Subcutaneous abdominal adipose tissue (tissue), 5 donors: ENCODE measurements at regions not wholly inside any gene's neighbourhood (a gene's known extent, or its start where the extent isn't known, plus 50 kb on each side); places are given as distances from the start of the nearest gene placed in this dataset.
"Not testable (repeated sequence)": the region's sequence is repeated elsewhere in the genome, so short reads cannot be mapped to it uniquely, and the experiment has no call there.

ENCODE experiments used
- H3K27ac ChIP-seq: one replicate; pipeline ENCODE4 v1.7.0; 2013; ENCODE audit warnings: low read depth, mild to moderate bottlenecking, inconsistent platforms, low read length, moderate library complexity
- H3K27me3 ChIP-seq, 5 donors: one replicate each; pipeline ENCODE4 v1.7.0; 2013; ENCODE audit warnings: low read length in 5 of 5, inconsistent platforms in 1 of 5; ENCODE audit not compliant: control insufficient read depth in 5 of 5, insufficient read depth in 4 of 5
- H3K36me3 ChIP-seq, 5 donors: one replicate each; pipeline ENCODE4 v1.7.0; 2013; ENCODE audit warnings: low read length in 5 of 5; ENCODE audit not compliant: control insufficient read depth in 5 of 5, insufficient read depth in 5 of 5
- H3K4me1 ChIP-seq, 5 donors: one replicate each; pipeline ENCODE4 v1.7.0; 2013; ENCODE audit warnings: low read length in 5 of 5, mild to moderate bottlenecking in 3 of 5, moderate library complexity in 1 of 5; ENCODE audit not compliant: control insufficient read depth in 5 of 5, insufficient read depth in 5 of 5
- H3K4me3 ChIP-seq, 5 donors: one replicate each; pipeline ENCODE4 v1.7.0; 2013; ENCODE audit warnings: low read length in 5 of 5, low read depth in 1 of 5
- H3K9ac ChIP-seq, 5 donors: one replicate each; pipeline ENCODE4 v1.7.0; 2013; ENCODE audit warnings: low read length in 5 of 5, mild to moderate bottlenecking in 4 of 5, moderate library complexity in 3 of 5
- H3K9me3 ChIP-seq, 5 donors: one replicate each; pipeline ENCODE4 v1.7.0; 2013; ENCODE audit warnings: low read length in 5 of 5; ENCODE audit not compliant: control insufficient read depth in 5 of 5
- donor health status: healthy.
- donor health status: healthy.
- donor health status: healthy.
- donor health status: healthy.
- donor health status: healthy.

DNA sequence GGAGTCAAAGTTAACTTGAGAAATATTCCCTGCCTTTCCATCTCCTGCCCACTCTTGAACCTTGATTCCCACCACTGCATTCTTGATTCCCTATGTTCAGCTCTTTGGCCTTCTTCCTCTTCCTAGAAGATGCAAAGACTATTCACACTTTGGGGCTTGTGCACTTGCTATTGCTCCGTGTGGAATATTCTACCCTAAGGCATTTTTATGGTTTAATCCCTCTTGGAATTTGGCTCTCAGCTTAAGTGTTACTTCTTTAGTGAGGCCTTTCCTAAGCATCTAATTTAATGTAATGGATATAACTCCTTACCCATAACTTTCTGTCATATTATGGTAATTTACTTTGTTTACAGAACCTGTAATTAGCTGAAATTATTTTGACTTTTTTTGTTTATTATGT, 318.9 kb upstream of the COL8A1 start:
- no peak overlapping the region for H3K27ac ChIP-seq
- H3K4me3 ChIP-seq: no peak overlapping the region
- no peaks in the 10 kb centered on the region for H3K27me3 ChIP-seq
- H3K36me3 ChIP-seq: no peaks in the 10 kb centered on the region
- no peak overlapping the region for H3K9ac ChIP-seq
- no peaks in the 10 kb centered on the region for H3K4me1 ChIP-seq
- H3K9me3 ChIP-seq: no peaks in the 10 kb centered on the region

DNA sequence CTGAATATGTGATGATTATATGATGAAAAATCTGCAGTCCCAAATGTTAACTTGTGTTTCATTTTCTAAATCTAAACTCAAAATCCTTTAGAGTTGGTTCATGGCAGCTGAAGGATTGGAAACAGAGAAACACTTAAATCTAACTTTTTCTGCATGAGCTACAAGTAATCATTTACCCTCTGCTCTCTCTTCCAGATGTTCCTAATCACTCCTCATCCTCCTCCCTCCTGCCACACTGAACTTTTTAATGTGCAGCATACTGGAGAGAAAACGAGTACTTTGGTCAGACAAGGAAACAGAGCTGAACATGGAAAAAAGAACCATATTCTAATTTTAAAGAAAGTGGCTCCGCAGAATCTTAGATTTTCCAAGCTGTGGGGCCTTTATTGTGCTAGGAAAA, 321.2 kb upstream of the COL8A1 start:
- Histone ChIP-seq H3K36me3 (no peaks in the 10 kb centered on the region), H3K27me3 (no peaks in the 10 kb centered on the region), H3K4me1 (no peaks in the 10 kb centered on the region), H3K9me3 (no peaks in the 10 kb centered on the region), H3K27ac (no peak overlapping the region), H3K4me3 (no peak overlapping the region), H3K9ac (no peak overlapping the region)

GRCh38 chr3:99315896-99316295, 322.5 kb upstream of the COL8A1 start:
- Histone ChIP-seq H3K36me3 (no peaks in the 10 kb centered on the region), H3K27me3 (no peaks in the 10 kb centered on the region), H3K9ac (no peak overlapping the region), H3K4me3 (no peak overlapping the region), H3K27ac (no peak overlapping the region), H3K9me3 (peaks cover 0 to 3% (median 0%) of the 10 kb centered on the region in 5 donors), H3K4me1 (no peaks in the 10 kb centered on the region)

DNA sequence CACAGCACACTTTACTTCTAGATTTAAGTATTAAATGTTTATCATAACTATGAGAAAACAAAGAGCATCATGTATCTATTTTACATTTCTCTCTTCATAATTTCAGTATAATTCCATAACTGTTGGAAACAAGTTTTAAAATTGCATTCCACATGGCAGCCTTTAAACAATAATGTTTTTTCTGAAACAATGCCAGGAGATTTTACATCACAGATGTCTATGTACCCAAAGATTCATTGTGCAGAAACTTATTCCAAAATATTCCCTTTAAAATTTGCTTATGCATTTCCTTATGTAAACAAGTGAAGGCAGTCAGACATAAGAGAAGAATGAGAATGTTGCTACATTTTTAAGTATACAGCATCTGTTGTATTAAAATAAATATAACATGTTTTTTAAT, 324.9 kb upstream of the COL8A1 start:
- H3K9me3 ChIP-seq: peaks cover 0 to 15% (median 11%) of the 10 kb centered on the region in 5 donors
- H3K27ac ChIP-seq: no peak overlapping the region
- no peaks in the 10 kb centered on the region for H3K27me3 ChIP-seq
- H3K4me3 ChIP-seq: no peak overlapping the region
- no peaks in the 10 kb centered on the region for H3K4me1 ChIP-seq
- H3K36me3 ChIP-seq: no peaks in the 10 kb centered on the region
- H3K9ac ChIP-seq: no peak overlapping the region

DNA sequence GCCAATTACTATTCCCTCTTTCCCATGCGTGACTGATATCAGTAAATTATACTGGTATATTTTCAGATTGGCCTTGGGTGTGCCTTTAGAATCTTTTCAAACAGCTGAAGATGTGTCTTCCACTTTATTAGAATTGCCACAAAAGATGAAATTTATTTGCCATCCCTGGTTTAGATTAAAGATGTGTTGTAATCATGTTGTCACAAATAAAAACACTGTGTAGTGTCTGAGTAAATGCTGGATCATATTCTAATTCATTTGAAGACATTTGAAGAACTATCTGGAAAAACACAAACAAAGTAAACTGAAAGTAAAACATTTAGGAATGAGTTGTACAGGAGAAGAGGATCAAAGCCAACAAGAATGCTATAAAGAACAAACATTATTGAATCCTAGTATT, 339.7 kb upstream of the COL8A1 start:
- no peaks in the 10 kb centered on the region for H3K9me3 ChIP-seq
- no peaks in the 10 kb centered on the region for H3K27me3 ChIP-seq
- no peaks in the 10 kb centered on the region for H3K4me1 ChIP-seq
- no peak overlapping the region for H3K9ac ChIP-seq
- no peaks in the 10 kb centered on the region for H3K36me3 ChIP-seq
- no peak overlapping the region for H3K27ac ChIP-seq
- no peak overlapping the region for H3K4me3 ChIP-seq

GRCh38 chr3:99295836-99296235, 342.6 kb upstream of the COL8A1 start:
- H3K36me3 ChIP-seq: no peaks in the 10 kb centered on the region
- no peaks in the 10 kb centered on the region for H3K9me3 ChIP-seq
- no peaks in the 10 kb centered on the region for H3K27me3 ChIP-seq
- H3K4me3 ChIP-seq: no peak overlapping the region
- no peak overlapping the region for H3K9ac ChIP-seq
- H3K27ac ChIP-seq: no peak overlapping the region
- H3K4me1 ChIP-seq: no peaks in the 10 kb centered on the region

- not testable (repeated sequence) for H3K9ac ChIP-seq, H3K4me3 ChIP-seq, H3K27ac ChIP-seq, H3K27me3 ChIP-seq, H3K36me3 ChIP-seq, H3K4me1 ChIP-seq, H3K9me3 ChIP-seq
Observed at GRCh38 chr3:99294092-99294491, 344.3 kb upstream of the COL8A1 start.

DNA sequence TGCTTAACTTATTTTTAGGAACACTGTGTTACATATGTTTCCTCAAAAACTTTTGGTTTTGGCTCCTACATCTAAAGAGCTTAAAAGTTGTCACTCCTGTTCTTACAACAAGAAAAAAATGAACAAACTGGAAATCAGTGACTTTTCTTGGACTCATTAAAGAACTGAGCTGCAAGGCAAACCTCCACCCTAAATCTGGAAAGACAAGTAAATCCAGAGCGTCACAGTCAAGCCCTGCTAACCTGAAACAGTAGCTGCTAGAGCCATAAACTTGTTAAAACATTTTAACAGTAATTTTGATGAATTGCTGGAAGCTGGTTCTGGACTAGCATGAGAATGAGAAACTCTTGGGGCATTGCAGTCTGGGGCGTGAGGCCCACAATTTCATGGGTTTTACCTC, 350.5 kb upstream of the COL8A1 start:
- no peaks in the 10 kb centered on the region for H3K36me3 ChIP-seq
- no peaks in the 10 kb centered on the region for H3K4me1 ChIP-seq
- H3K27ac ChIP-seq: no peak overlapping the region
- H3K9me3 ChIP-seq: peaks cover 0 to 3% (median 0%) of the 10 kb centered on the region in 5 donors
- no peak overlapping the region for H3K9ac ChIP-seq
- H3K4me3 ChIP-seq: no peak overlapping the region
- no peaks in the 10 kb centered on the region for H3K27me3 ChIP-seq

GRCh38 chr3:99286266-99286845, 352.0 kb upstream of the COL8A1 start:
- Histone ChIP-seq H3K4me1 (no peaks in the 10 kb centered on the region), H3K27me3 (no peaks in the 10 kb centered on the region), H3K27ac (no peak overlapping the region), H3K9me3 (peaks cover 0 to 3% (median 0%) of the 10 kb centered on the region in 5 donors), H3K36me3 (no peaks in the 10 kb centered on the region), H3K4me3 (no peak overlapping the region), H3K9ac (no peak overlapping the region)

DNA sequence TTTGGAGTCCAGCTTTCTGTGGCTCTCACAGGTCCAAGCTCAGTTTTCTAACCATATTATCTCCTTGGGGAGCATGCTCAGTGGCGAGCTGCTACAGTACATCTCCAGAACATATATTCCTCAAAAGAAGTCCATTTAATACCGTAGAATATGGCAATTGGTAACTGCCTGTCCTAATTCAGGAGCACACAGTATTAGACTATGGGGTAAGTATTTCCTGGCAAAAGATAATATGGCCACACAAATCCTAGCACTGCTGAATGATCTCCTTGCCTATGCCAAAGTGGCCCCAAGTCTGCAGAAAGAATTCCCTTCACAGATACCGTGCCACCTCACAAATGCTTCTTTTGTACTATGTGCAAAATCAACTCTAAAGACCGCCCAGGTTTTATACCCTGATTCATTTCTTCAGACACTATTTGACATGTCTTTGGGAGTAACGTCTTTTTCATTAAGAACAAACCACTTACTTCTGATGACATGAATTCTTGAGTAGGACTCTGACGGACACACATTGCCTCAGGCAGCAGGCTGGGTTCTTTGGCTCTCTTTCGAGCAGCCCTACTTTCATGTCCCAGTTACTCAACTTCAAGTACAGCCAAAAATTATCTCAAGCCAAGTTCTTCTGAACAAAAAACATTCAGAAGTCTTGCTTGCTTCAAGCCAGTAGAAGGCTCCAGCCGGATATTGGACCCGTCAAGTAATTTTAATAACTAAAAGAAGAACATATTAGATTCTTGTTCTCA, 368.3 kb upstream of the DCBLD2 start:
- Histone ChIP-seq H3K9me3 (no peaks in the 10 kb centered on the region), H3K9ac (no peak overlapping the region), H3K27ac (no peak overlapping the region), H3K4me3 (no peak overlapping the region), H3K36me3 (no peaks in the 10 kb centered on the region), H3K4me1 (peaks cover 0 to 6% (median 0%) of the 10 kb centered on the region in 5 donors), H3K27me3 (no peaks in the 10 kb centered on the region)
